ELR (cell line): ENCODE measurements at regions not wholly inside any gene's neighbourhood (a gene's known extent, or its start where the extent isn't known, plus 50 kb on each side); places are given as distances from the start of the nearest gene placed in this dataset.

Experiments used
- DNase-seq: peaks from one replicate; pipeline ENCODE4 v3.0.0-alpha.2; 2015; ENCODE audit warnings: low read depth

- no peak for DNase-seq
These were observed 166.4 kb downstream of the TANC2 start for GRCh38 chr17:63132459-63132911.

DNA sequence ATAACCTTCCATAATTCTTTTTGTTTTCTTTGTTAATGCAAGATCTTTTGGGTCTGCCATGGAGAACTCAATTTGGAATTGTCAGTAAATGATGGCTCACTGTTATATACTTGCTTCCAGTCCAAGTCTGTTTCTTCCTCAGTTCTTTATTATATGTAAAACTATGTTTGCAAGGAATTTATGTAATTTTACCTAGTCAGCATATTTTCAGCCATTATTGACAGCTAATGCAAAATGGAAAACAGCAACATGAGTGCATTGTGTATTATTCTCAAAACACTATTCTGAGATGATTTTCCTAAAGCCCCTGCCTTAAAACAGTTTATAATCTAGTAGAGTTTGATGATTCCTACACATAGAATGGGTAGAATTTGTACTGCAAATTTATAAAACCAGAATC lies 167.5 kb downstream of the TANC2 start:
- no peak for DNase-seq

- no peak for DNase-seq
These were observed 168.8 kb downstream of the TANC2 start for GRCh38 chr17:63134867-63135266.

DNA sequence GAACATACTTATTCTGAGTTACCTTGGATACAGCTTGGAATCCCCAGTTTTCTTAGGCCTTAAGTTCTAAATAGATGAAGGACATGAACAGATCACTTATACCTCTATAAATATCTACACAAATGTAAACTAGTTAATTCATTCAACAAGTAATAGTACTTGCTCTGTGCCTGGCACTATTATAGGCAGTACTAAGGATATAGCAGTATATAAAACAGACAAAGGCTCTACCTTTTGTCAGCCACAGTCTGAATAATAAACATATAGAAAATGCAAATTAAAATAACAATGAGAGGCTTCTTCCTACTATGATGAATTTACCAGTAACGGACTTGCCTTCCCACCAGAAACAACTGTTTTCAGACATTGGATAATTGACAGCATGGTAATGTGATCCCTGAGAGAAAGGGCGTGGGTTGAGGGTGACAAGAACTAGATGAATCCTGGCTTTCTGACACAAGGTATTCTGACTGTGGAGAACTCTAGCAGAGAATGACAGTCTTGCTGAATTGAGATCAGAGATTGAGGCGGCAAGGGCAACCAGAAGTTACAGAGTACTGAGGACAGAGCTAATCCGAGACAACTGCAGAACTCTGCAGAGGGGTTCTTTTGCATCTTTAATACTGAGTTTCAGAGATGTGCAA lies 170.5 kb downstream of the TANC2 start:
- DNase-seq, result no peak

DNA sequence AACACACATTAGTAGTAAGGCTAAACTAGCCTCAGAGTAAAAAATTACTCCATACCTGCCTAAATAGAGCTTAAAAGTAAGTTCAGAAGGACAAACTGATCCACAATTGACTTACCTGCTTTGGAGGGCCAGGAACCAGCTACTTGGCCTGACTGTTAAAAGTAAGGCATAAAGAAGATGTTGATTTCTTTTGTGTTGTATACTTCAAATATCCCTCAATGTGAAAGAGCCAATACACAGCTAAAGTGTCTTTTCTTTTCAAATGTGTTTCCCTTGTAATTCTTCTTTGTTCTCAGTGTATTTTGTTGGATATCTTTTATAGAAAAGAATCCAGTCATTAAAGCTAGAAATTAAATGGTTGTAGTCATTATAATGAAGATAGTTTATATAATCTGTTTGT lies 171.1 kb downstream of the TANC2 start:
- DNase-seq, result no peak

- DNase-seq, result no peak
These were observed 172.7 kb downstream of the TANC2 start for GRCh38 chr17:63138713-63139112.

DNA sequence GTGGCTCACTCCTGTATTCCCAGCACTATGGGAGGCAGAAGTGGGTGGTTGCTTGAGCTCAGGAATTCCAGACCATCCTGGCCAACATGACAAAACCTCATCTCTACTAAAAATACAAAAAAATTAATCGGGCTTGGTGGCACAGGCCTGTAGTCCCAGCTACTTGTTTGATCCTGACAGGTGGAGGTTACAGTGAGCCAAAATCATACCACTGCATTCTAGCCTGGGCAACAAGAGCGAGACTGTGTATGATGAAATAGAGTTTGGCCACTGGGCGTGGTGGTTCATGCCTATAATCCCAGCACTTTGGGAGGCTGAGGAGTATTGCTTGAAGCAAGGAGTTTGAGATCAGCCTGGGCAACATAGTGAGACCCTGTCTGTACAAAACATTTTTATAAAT lies 173.3 kb downstream of the TANC2 start:
- no peak for DNase-seq

GRCh38 chr17:63140255-63140654 lies 174.2 kb downstream of the TANC2 start:
- peak; percentile 11 for DNase-seq

GRCh38 chr17:63142836-63143235 lies 176.8 kb downstream of the TANC2 start:
- no peak for DNase-seq

- DNase-seq, result no peak
These were observed 184.5 kb downstream of the TANC2 start for GRCh38 chr17:63150490-63150889.

GRCh38 chr17:63150994-63151464 lies 185.0 kb downstream of the TANC2 start:
- DNase-seq, result no peak

DNA sequence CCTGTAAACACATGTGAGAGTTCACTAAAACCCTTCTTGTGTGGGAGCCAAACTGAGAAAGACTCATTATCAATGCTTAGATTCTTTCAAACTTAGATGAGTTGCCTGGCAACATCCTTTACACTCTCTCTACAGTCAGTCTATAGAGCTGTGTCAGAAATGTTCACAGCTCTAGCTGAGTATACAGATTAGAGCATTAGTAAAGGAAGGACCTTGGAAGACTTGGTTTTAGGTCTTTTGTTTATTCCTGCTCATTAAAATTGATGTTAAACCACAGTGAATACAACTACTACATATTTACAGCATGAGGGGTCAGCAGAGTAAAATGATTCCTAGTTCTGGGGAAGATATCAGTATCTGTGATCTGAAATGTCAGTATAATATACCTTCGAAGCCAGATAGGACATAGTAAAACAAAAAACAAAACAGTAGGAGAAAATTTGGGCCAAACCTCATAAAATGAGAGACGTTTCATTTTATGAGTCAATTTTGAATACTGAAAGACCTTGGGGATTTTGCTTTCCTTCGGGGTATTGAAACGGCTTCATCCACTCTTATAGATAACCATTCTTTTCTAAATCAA lies 186.0 kb downstream of the TANC2 start:
- DNase-seq, result no peak

GRCh38 chr17:63153488-63153887 lies 187.5 kb downstream of the TANC2 start:
- DNase-seq, result no peak

- DNase-seq, result no peak
These were observed 188.7 kb downstream of the TANC2 start for GRCh38 chr17:63154586-63155244.

DNA sequence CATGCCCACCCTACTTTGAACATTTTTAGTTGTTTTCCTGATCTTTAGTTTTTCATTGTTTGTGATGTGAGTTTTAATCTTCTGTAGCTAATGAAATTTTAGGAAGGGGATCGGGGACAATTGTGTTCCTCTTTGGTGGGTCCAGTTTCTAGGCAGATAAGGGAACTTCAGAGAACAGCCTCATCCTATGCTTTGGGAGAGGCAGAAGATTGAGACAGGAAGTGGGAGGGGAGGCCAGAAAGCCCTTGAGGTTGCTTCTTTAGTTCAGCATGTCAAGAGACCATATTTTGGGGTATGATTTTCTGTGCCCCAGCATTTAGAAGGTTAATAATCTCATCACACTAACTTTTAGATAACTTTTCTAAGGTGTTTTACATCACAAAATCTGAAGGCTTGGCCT lies 191.0 kb downstream of the TANC2 start:
- DNase-seq, result no peak

DNA sequence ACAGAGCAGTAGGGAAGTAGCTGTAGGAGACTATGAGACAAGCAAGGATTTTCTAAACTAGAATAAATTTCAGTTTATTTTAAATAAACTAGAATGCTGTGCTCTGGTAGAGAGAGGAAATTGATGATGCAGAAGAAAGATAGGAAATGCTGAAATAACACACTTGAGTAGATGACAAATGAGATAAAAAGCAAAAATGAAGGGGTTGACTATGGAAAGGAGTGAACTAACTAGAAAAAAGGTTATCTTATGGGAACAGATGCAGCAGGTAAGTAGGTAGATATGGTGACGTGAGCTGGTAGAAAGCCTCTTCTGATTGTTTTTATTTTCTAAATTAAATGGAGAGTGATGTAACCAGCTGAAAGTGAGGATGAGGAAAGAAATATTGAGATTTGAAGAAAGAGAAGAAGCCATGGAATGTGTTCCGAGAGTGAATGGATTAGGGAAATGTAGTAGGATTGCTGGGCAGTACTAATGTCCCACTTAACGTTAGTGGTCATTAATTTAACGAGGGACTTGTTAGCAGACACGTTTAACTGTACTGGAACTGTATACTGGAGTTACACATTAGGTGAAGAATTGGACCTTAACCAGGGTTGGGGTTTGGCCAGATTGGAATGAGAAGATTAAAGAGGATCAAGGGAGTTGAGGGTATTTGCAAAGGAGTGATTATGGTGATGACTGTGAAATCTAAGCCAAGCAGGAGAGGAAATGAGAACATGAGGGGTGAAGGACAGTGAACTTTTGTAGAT lies 196.5 kb downstream of the TANC2 start:
- DNase-seq, result no peak

DNA sequence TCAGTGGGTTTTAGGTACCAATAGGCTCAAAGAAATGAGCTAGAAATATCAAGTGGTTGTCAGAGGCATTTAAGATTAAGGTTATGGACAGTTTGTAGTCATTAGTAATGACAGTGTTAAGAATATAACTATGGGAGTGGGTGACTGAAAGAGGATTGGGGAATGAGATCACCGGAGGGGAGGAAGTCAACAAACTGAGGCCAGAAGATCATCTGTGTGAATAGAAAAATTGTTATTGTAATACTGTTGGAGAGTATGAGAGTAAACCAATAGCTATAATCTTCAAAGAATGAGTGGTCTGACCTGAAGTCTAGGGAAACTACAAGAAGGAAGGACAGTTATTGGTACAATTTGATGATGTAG lies 197.1 kb downstream of the TANC2 start:
- no peak for DNase-seq

DNA sequence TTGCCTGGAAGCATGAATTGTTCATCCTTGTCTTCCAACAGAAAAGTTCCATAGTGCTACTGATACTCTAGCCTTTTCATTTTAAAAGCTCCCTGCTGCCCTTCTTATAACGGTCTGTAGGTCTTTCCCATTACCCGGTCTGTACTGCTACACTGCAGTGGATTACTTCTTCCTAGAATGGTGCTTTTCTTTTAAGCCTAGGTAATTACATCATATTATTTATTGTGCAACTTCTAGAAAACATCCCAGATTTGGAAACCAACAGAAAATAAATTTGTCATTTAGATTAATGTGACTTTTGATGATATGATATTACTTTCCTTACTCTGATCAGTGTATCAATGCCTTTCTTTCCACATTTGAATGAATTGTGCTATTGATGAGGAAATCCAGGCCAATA lies 199.4 kb downstream of the TANC2 start:
- DNase-seq, result no peak

DNA sequence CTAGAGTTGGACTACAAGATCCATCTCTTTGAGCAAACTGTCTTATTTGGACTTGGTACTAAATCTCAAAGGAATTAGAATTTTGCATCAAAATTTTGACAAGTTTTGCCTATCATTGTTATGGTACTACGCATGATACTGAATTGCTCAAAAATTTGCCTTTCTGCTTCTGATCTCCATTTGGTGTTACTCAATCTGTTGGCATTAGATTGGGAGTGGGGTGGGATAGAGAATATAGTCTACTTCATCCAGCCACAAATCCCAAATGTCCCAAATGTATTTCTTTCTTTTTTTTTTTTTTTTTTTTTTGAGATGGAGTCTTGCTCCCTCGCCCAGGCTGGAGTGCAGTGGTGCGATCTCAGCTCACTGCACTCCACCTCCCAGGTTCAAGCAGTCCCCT lies 204.8 kb downstream of the TANC2 start:
- DNase-seq, result no peak

GRCh38 chr17:63171428-63172393 lies 205.7 kb downstream of the TANC2 start:
- peak; percentile 15 for DNase-seq

GRCh38 chr17:63173450-63173849 lies 207.4 kb downstream of the TANC2 start:
- DNase-seq, result no peak

DNA sequence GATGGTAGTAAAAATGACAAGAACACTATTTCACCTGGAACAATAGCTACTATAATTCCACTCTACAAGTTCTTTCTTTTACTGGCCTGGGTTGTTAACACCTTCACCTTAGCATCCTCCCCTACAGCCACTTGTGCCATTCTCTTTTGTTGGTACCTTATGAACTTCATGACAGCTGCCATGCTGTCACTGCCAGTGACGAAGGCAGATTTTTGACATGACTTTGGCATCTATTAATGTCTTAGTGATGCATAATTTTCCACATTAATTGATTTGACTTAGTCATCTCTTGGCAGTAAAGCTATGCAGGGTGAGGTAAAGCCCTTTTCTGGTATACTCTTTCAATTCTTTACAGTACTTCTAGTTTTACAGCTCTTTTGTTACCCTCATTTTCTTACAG lies 207.9 kb downstream of the TANC2 start:
- DNase-seq, result no peak
